HEK293 (cell line): ENCODE measurements at regions not wholly inside any gene's neighbourhood (a gene's known extent, or its start where the extent isn't known, plus 50 kb on each side); places are given as distances from the start of the nearest gene placed in this dataset.
"Not testable (repeated sequence)": the region's sequence is repeated elsewhere in the genome, so short reads cannot be mapped to it uniquely, and the experiment has no call there.

Experiments used
- CTCF ChIA-PET: fragments of 350-600 bp; formaldehyde crosslinking; extraction: SDS; loops from one replicate; lab custom pipeline; 2021; ENCODE audit warnings: antibody characterized with exemption; lab: Yijun Ruan, JAX
- POLR2A ChIA-PET: fragments of 300-600 bp; formaldehyde crosslinking; extraction: SDS; loops from one replicate; lab custom pipeline; 2020; ENCODE audit warnings: antibody characterized with exemption, inconsistent platforms; lab: Yijun Ruan, JAX
- H3K27ac ChIP-seq: fragments of 200-500 bp; sonication (Bioruptor generic); 2 replicates; pipeline ENCODE4 v1.5.1; 2014; ENCODE audit warnings: low read depth, low read length, control low read depth, inconsistent platforms; ENCODE audit errors: extremely low read depth
- H3K36me3 ChIP-seq, 2 experiments: fragments of 200-500 bp in 1 of 2; sonication (Bioruptor generic) in 1 of 2; 1 replicate in 1 of 2; 2 replicates in 1 of 2; pipeline ENCODE4 v1.5.1; 2014 to 2017; ENCODE audit warnings: inconsistent platforms in 2 of 2, low read length in 2 of 2; ENCODE audit not compliant: control insufficient read depth in 2 of 2, insufficient read depth in 1 of 2
- H3K4me1 ChIP-seq: fragments of 200-500 bp; sonication (Bioruptor generic); 2 replicates; pipeline ENCODE4 v1.5.1; 2014; ENCODE audit warnings: mild to moderate bottlenecking, low read length, inconsistent platforms; ENCODE audit not compliant: control insufficient read depth, insufficient read depth
- H3K4me3 ChIP-seq: 2 replicates; pipeline ENCODE4 v1.5.1; 2011; ENCODE audit warnings: low read depth, mild to moderate bottlenecking, control low read depth, low read length, moderate library complexity
- H3K9me3 ChIP-seq: fragments of 200-500 bp; sonication (Bioruptor generic); 2 replicates; pipeline ENCODE4 v1.5.1; 2014; ENCODE audit warnings: low read depth, low read length, inconsistent platforms; ENCODE audit not compliant: control insufficient read depth, insufficient read depth
- BCL11A ChIP-seq: fragments of 450-650 bp; formaldehyde crosslinking; IDR thresholded peaks from 2 replicates; pipeline ENCODE4 v1.5.1; 2016; ENCODE audit warnings: low read depth, missing biosample characterization, missing genetic modification characterization
- CTCF ChIP-seq: fragments of 450-650 bp; formaldehyde crosslinking; IDR thresholded peaks from 2 replicates; pipeline ENCODE4 v1.5.1; 2016; ENCODE audit warnings: missing biosample characterization, missing genetic modification characterization
- EGR2 ChIP-seq: fragments of 450-650 bp; formaldehyde crosslinking; IDR thresholded peaks from 2 replicates; pipeline ENCODE4 v1.5.1; 2016; ENCODE audit warnings: low read depth, missing biosample characterization, missing genetic modification characterization
- GLI4 ChIP-seq: fragments of 450-650 bp; formaldehyde crosslinking; IDR thresholded peaks from 2 replicates; pipeline ENCODE4 v1.5.1; 2016; ENCODE audit warnings: missing biosample characterization, missing genetic modification characterization
- SALL2 ChIP-seq: fragments of 450-650 bp; formaldehyde crosslinking; IDR thresholded peaks from 2 replicates; pipeline ENCODE4 v1.5.0; 2017; ENCODE audit warnings: missing biosample characterization, mild to moderate bottlenecking, missing genetic modification characterization, borderline replicate concordance
- SCRT1 ChIP-seq: fragments of 450-650 bp; formaldehyde crosslinking; IDR thresholded peaks from 2 replicates; pipeline ENCODE4 v1.5.1; 2016; ENCODE audit warnings: missing biosample characterization, missing genetic modification characterization, borderline replicate concordance
- SETDB1 ChIP-seq: IDR thresholded peaks from one replicate; pipeline ENCODE4 v1.6.1; 2017; ENCODE audit warnings: mild to moderate bottlenecking, low read length, moderate library complexity, mixed read lengths; ENCODE audit not compliant: insufficient read length
- WT1 ChIP-seq: fragments of 450-650 bp; formaldehyde crosslinking; IDR thresholded peaks from 2 replicates; pipeline ENCODE4 v1.5.1; 2016; ENCODE audit warnings: missing biosample characterization, missing genetic modification characterization
- ZEB2 ChIP-seq: fragments of 450-650 bp; formaldehyde crosslinking; IDR thresholded peaks from 2 replicates; pipeline ENCODE4 v1.5.1; 2016; ENCODE audit warnings: missing biosample characterization, missing genetic modification characterization
- ZFHX2 ChIP-seq: fragments of 450-650 bp; formaldehyde crosslinking; conservative IDR thresholded peaks from 2 replicates; pipeline ENCODE4 v1.5.1; 2016; ENCODE audit warnings: missing biosample characterization, missing genetic modification characterization
- ZFP37 ChIP-seq: fragments of 450-650 bp; formaldehyde crosslinking; IDR thresholded peaks from 2 replicates; pipeline ENCODE4 v1.5.1; 2016; ENCODE audit warnings: missing biosample characterization, missing genetic modification characterization
- ZNF148 ChIP-seq: fragments of 450-650 bp; formaldehyde crosslinking; IDR thresholded peaks from 2 replicates; pipeline ENCODE4 v1.5.0; 2017; ENCODE audit warnings: missing biosample characterization, missing genetic modification characterization, borderline replicate concordance
- ZNF16 ChIP-seq: fragments of 450-650 bp; formaldehyde crosslinking; IDR thresholded peaks from 2 replicates; pipeline ENCODE4 v1.5.1; 2016; ENCODE audit warnings: low read depth, missing biosample characterization, missing genetic modification characterization
- ZNF18 ChIP-seq: fragments of 450-650 bp; formaldehyde crosslinking; IDR thresholded peaks from 2 replicates; pipeline ENCODE4 v1.5.1; 2016; ENCODE audit warnings: missing biosample characterization, missing genetic modification characterization
- ZNF521 ChIP-seq: fragments of 450-650 bp; formaldehyde crosslinking; IDR thresholded peaks from 2 replicates; pipeline ENCODE4 v1.5.1; 2017; ENCODE audit warnings: missing biosample characterization, mild to moderate bottlenecking, missing genetic modification characterization
- ZNF585B ChIP-seq: fragments of 450-650 bp; formaldehyde crosslinking; IDR thresholded peaks from 2 replicates; pipeline ENCODE4 v1.5.1; 2016; ENCODE audit warnings: missing biosample characterization, missing genetic modification characterization
- ZNF596 ChIP-seq: fragments of 450-650 bp; IDR thresholded peaks from 2 replicates; pipeline ENCODE4 v1.5.0; 2018; ENCODE audit warnings: missing biosample characterization, mild to moderate bottlenecking, missing genetic modification characterization, moderate library complexity
- ZNF600 ChIP-seq: fragments of 450-650 bp; formaldehyde crosslinking; IDR thresholded peaks from 2 replicates; pipeline ENCODE4 v1.5.1; 2016; ENCODE audit warnings: missing biosample characterization, missing genetic modification characterization
- ZNF610 ChIP-seq: fragments of 450-650 bp; formaldehyde crosslinking; IDR thresholded peaks from 2 replicates; pipeline ENCODE4 v1.5.1; 2016; ENCODE audit warnings: missing biosample characterization, missing genetic modification characterization, borderline replicate concordance
- ZNF664 ChIP-seq: fragments of 450-650 bp; formaldehyde crosslinking; IDR thresholded peaks from 2 replicates; pipeline ENCODE4 v1.5.1; 2016; ENCODE audit warnings: missing biosample characterization, missing genetic modification characterization
- ZNF670 ChIP-seq: fragments of 450-650 bp; formaldehyde crosslinking; IDR thresholded peaks from 2 replicates; pipeline ENCODE4 v1.5.1; 2016; ENCODE audit warnings: missing biosample characterization, missing genetic modification characterization, low read depth
- ZNF843 ChIP-seq: fragments of 450-650 bp; formaldehyde crosslinking; IDR thresholded peaks from 2 replicates; pipeline ENCODE4 v1.5.1; 2016; ENCODE audit warnings: missing biosample characterization, missing genetic modification characterization
- ZSCAN30 ChIP-seq: fragments of 450-650 bp; IDR thresholded peaks from 2 replicates; pipeline ENCODE4 v1.5.1; 2018; ENCODE audit warnings: missing biosample characterization, mild to moderate bottlenecking, missing genetic modification characterization, moderate library complexity
- ZSCAN4 ChIP-seq: fragments of 450-650 bp; formaldehyde crosslinking; IDR thresholded peaks from 2 replicates; pipeline ENCODE4 v1.5.1; 2017; ENCODE audit warnings: missing biosample characterization, missing genetic modification characterization

GRCh38 chr9:135190789-135191577, 103.5 kb downstream of the OLFM1 start:
- ChIA-PET CTCF (interaction anchor here (0.9 to 1.4 kb wide), 2 partner anchors 100 to 105 kb away, joined by 3 to 7 read pairs; no protein-coding TSS in a partner anchor), POLR2A (no interaction called here)
- no peak overlapping the region for H3K27ac ChIP-seq
- TF ChIP-seq ZNF596 (peak; percentile 93), ZNF521 (tag by site-specific recombination) (no peak), ZNF610 (tag by site-specific recombination) (no peak), ZNF16 (tag by site-specific recombination) (no peak), ZNF585B (no peak), EGR2 (tag by site-specific recombination) (peak; percentile 91), ZFHX2 (tag by site-specific recombination) (peak; percentile 83)
- H3K36me3 ChIP-seq = no peaks in the 10 kb centered on the region
- no peaks in the 10 kb centered on the region for H3K9me3 ChIP-seq
- H3K4me3 ChIP-seq = no peak overlapping the region
- no peaks in the 10 kb centered on the region for H3K4me1 ChIP-seq

DNA sequence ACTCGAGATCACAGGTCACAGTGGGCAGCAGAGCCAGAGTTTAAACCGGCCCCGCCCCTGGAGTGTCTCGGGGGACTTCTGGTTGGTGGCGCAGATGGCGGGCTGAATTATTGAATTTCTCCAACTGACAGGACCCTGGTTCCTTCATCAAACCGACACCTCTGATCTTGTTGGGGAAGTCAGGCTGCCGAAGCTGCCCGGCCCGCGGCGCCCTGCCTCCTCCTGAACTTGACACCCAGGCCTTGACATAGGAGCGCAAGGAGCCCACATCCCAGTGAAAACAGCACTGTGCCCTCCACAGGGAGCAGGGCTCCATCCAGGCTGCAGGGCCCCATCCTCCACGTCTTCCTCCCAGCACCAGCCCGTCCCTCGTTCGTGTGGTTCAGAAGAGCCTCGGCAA, 105.2 kb downstream of the OLFM1 start:
- H3K4me1 ChIP-seq = no peaks in the 10 kb centered on the region
- no peak for TF ChIP-seq ZNF600 (tag by site-specific recombination)
- no peak for TF ChIP-seq ZSCAN30
- TF ChIP-seq SETDB1 = no peak
- no peak for TF ChIP-seq ZNF843 (tag by site-specific recombination)
- TF ChIP-seq ZEB2 (tag by site-specific recombination) = no peak
- no peak for TF ChIP-seq ZNF148
- TF ChIP-seq ZSCAN4 (tag by site-specific recombination) = no peak
- TF ChIP-seq ZFP37 (tag by site-specific recombination) = no peak
- TF ChIP-seq ZNF670 (tag by site-specific recombination) = no peak
- TF ChIP-seq CTCF (tag by site-specific recombination) = no peak
- TF ChIP-seq ZNF18 (tag by site-specific recombination) = no peak
- no peak for TF ChIP-seq SALL2 (tag by site-specific recombination)
- no peak for TF ChIP-seq SCRT1
- TF ChIP-seq WT1 (tag by site-specific recombination) = no peak
- TF ChIP-seq ZNF664 (tag by site-specific recombination) = no peak
- TF ChIP-seq GLI4 (tag by site-specific recombination) = no peak
- no peak for TF ChIP-seq BCL11A (tag by site-specific recombination)
- TF ChIP-seq, all 188 proteins: peak for 0
- H3K36me3 ChIP-seq = no peaks in the 10 kb centered on the region
- H3K9me3 ChIP-seq = no peaks in the 10 kb centered on the region
- CTCF ChIA-PET = no interaction called here
- H3K27ac ChIP-seq = no peak overlapping the region
- POLR2A ChIA-PET = no interaction called here
- H3K4me3 ChIP-seq = no peak overlapping the region

DNA sequence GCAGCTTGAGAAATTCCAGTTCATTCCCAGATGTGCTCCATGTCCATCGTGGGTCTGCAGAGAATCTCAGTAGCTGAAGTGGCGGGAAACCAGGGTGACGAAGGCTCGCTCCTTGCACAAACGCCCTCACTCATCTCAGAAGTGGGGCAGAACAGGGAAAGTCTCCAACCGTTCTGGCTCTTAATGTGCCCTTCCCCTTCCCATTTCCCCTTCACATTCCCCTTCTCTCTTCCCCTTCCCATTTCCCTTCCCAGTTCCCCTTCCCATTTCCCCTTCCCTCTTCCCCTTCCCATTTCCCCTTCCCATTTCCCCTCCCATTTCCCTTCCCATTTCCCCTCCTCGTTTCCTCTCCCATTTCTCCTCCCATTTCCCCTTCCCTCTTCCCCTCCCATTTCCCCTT, 108.5 kb downstream of the OLFM1 start:
- H3K9me3 ChIP-seq, H3K4me1 ChIP-seq, CTCF ChIA-PET, H3K36me3 ChIP-seq, H3K27ac ChIP-seq, H3K4me3 ChIP-seq, POLR2A ChIA-PET: not testable (repeated sequence)
